ENCODE measurements at regions not wholly inside any gene's neighbourhood (a gene's known extent, or its start where the extent isn't known, plus 50 kb on each side); places are given as distances from the start of the nearest gene placed in this dataset.

- H3K27me3 ChIP-seq (ENCODE audit: insufficient read depth, low read length, poor library complexity), result no peaks in the 10 kb centered on the region
- no peaks in the 10 kb centered on the region for H3K4me1 ChIP-seq (ENCODE audit: control insufficient read depth, low read depth, low read length)
- H3K79me1 ChIP-seq (ENCODE audit: low read length), result no peaks in the 10 kb centered on the region
- H3K27ac ChIP-seq (ENCODE audit: low read depth, low read length), result no peak overlapping the region
- no peak overlapping the region for H3K23ac ChIP-seq (ENCODE audit: low read length)
- H4K8ac ChIP-seq (ENCODE audit: low read depth, low read length), result no peak overlapping the region
- H3K4ac ChIP-seq (ENCODE audit: low read depth, low read length), result no peak overlapping the region
- H2AK5ac ChIP-seq (ENCODE audit: low read length), result no peak overlapping the region
- H4K5ac ChIP-seq (ENCODE audit: low read length), result no peak overlapping the region
- no peak overlapping the region for H2BK15ac ChIP-seq (replicated peaks; ENCODE audit: low read depth)
- H3K9ac ChIP-seq (ENCODE audit: low read length), result no peak overlapping the region
- no peak overlapping the region for H2BK5ac ChIP-seq (ENCODE audit: low read length)
- no peak overlapping the region for H3K4me3 ChIP-seq (ENCODE audit: low read length)
- no peak overlapping the region for H3K4me2 ChIP-seq (ENCODE audit: low read length)
- H3K79me2 ChIP-seq (ENCODE audit: control insufficient read depth, insufficient read depth, low read length), result no peaks in the 10 kb centered on the region
- no peak overlapping the region for H3K56ac ChIP-seq (ENCODE audit: low read length)
- WGBS (ENCODE audit: extremely low coverage, insufficient coverage, low lambda C conversion rate), result no CpG with 5 or more reads among the region's 3 CpGs
- H2BK120ac ChIP-seq (ENCODE audit: low read depth, low read length), result no peak overlapping the region
- DNase-seq, result no peak
- H3K18ac ChIP-seq (ENCODE audit: low read length), result no peak overlapping the region
- no peaks in the 10 kb centered on the region for H3K36me3 ChIP-seq (ENCODE audit: control insufficient read depth, insufficient read depth, low read length)
These were observed 179.4 kb upstream of the CXCR4 start for GRCh38 chr2:136297312-136297711.

GRCh38 chr2:136295168-136295567 lies 177.2 kb upstream of the CXCR4 start:
- H4K5ac ChIP-seq (ENCODE audit: low read length), result no peak overlapping the region
- no peak overlapping the region for H3K4me2 ChIP-seq (ENCODE audit: low read length)
- no peaks in the 10 kb centered on the region for H3K79me1 ChIP-seq (ENCODE audit: low read length)
- no peak overlapping the region for H3K4me3 ChIP-seq (ENCODE audit: low read length)
- H3K27ac ChIP-seq (ENCODE audit: low read depth, low read length), result no peak overlapping the region
- no peak overlapping the region for H2BK15ac ChIP-seq (replicated peaks; ENCODE audit: low read depth)
- H3K4me1 ChIP-seq (ENCODE audit: control insufficient read depth, low read depth, low read length), result no peaks in the 10 kb centered on the region
- no peaks in the 10 kb centered on the region for H3K79me2 ChIP-seq (ENCODE audit: control insufficient read depth, insufficient read depth, low read length)
- no peak overlapping the region for H4K8ac ChIP-seq (ENCODE audit: low read depth, low read length)
- no peak overlapping the region for H2BK120ac ChIP-seq (ENCODE audit: low read depth, low read length)
- H3K4ac ChIP-seq (ENCODE audit: low read depth, low read length), result no peak overlapping the region
- H3K23ac ChIP-seq (ENCODE audit: low read length), result no peak overlapping the region
- no peaks in the 10 kb centered on the region for H3K27me3 ChIP-seq (ENCODE audit: insufficient read depth, low read length, poor library complexity)
- no CpG with 5 or more reads among the region's 1 CpG for WGBS (ENCODE audit: extremely low coverage, insufficient coverage, low lambda C conversion rate)
- H3K56ac ChIP-seq (ENCODE audit: low read length), result no peak overlapping the region
- H3K18ac ChIP-seq (ENCODE audit: low read length), result no peak overlapping the region
- H3K36me3 ChIP-seq (ENCODE audit: control insufficient read depth, insufficient read depth, low read length), result no peaks in the 10 kb centered on the region
- DNase-seq, result no peak
- H2AK5ac ChIP-seq (ENCODE audit: low read length), result no peak overlapping the region
- no peak overlapping the region for H3K9ac ChIP-seq (ENCODE audit: low read length)
- no peak overlapping the region for H2BK5ac ChIP-seq (ENCODE audit: low read length)

- H3K4me2 ChIP-seq (ENCODE audit: low read length), result no peak overlapping the region
- no peaks in the 10 kb centered on the region for H3K36me3 ChIP-seq (ENCODE audit: control insufficient read depth, insufficient read depth, low read length)
- no peak overlapping the region for H3K4me3 ChIP-seq (ENCODE audit: low read length)
- H3K4me1 ChIP-seq (ENCODE audit: control insufficient read depth, low read depth, low read length), result no peaks in the 10 kb centered on the region
- H4K8ac ChIP-seq (ENCODE audit: low read depth, low read length), result no peak overlapping the region
- no peak overlapping the region for H2AK5ac ChIP-seq (ENCODE audit: low read length)
- no peak overlapping the region for H4K5ac ChIP-seq (ENCODE audit: low read length)
- no peak overlapping the region for H2BK120ac ChIP-seq (ENCODE audit: low read depth, low read length)
- H2BK15ac ChIP-seq (replicated peaks; ENCODE audit: low read depth), result no peak overlapping the region
- no peak overlapping the region for H2BK5ac ChIP-seq (ENCODE audit: low read length)
- H3K9ac ChIP-seq (ENCODE audit: low read length), result no peak overlapping the region
- no peaks in the 10 kb centered on the region for H3K79me1 ChIP-seq (ENCODE audit: low read length)
- H3K18ac ChIP-seq (ENCODE audit: low read length), result no peak overlapping the region
- H3K4ac ChIP-seq (ENCODE audit: low read depth, low read length), result no peak overlapping the region
- H3K23ac ChIP-seq (ENCODE audit: low read length), result no peak overlapping the region
- DNase-seq, result no peak
- H3K56ac ChIP-seq (ENCODE audit: low read length), result no peak overlapping the region
- H3K79me2 ChIP-seq (ENCODE audit: control insufficient read depth, insufficient read depth, low read length), result no peaks in the 10 kb centered on the region
- no CpG with 5 or more reads among the region's 4 CpGs for WGBS (ENCODE audit: extremely low coverage, insufficient coverage, low lambda C conversion rate)
- H3K27ac ChIP-seq (ENCODE audit: low read depth, low read length), result no peak overlapping the region
- no peaks in the 10 kb centered on the region for H3K27me3 ChIP-seq (ENCODE audit: insufficient read depth, low read length, poor library complexity)
These were observed 173.9 kb upstream of the CXCR4 start for GRCh38 chr2:136291871-136292270.

GRCh38 chr2:136290326-136290725 lies 172.4 kb upstream of the CXCR4 start:
- no peaks in the 10 kb centered on the region for H3K79me1 ChIP-seq (ENCODE audit: low read length)
- H3K56ac ChIP-seq (ENCODE audit: low read length), result no peak overlapping the region
- H3K27ac ChIP-seq (ENCODE audit: low read depth, low read length), result no peak overlapping the region
- no peak overlapping the region for H3K4me2 ChIP-seq (ENCODE audit: low read length)
- no peak for DNase-seq
- no peaks in the 10 kb centered on the region for H3K27me3 ChIP-seq (ENCODE audit: insufficient read depth, low read length, poor library complexity)
- no peak overlapping the region for H2BK120ac ChIP-seq (ENCODE audit: low read depth, low read length)
- H2BK15ac ChIP-seq (replicated peaks; ENCODE audit: low read depth), result no peak overlapping the region
- no peak overlapping the region for H4K5ac ChIP-seq (ENCODE audit: low read length)
- no peak overlapping the region for H3K18ac ChIP-seq (ENCODE audit: low read length)
- H3K36me3 ChIP-seq (ENCODE audit: control insufficient read depth, insufficient read depth, low read length), result no peaks in the 10 kb centered on the region
- H4K8ac ChIP-seq (ENCODE audit: low read depth, low read length), result no peak overlapping the region
- no peak overlapping the region for H2BK5ac ChIP-seq (ENCODE audit: low read length)
- no peak overlapping the region for H2AK5ac ChIP-seq (ENCODE audit: low read length)
- no peak overlapping the region for H3K9ac ChIP-seq (ENCODE audit: low read length)
- H3K4me1 ChIP-seq (ENCODE audit: control insufficient read depth, low read depth, low read length), result no peaks in the 10 kb centered on the region
- no peak overlapping the region for H3K4ac ChIP-seq (ENCODE audit: low read depth, low read length)
- no CpG with 5 or more reads among the region's 1 CpG for WGBS (ENCODE audit: extremely low coverage, insufficient coverage, low lambda C conversion rate)
- H3K4me3 ChIP-seq (ENCODE audit: low read length), result no peak overlapping the region
- no peaks in the 10 kb centered on the region for H3K79me2 ChIP-seq (ENCODE audit: control insufficient read depth, insufficient read depth, low read length)
- H3K23ac ChIP-seq (ENCODE audit: low read length), result no peak overlapping the region

GRCh38 chr2:136288249-136288648 lies 170.3 kb upstream of the CXCR4 start:
- no peak overlapping the region for H3K27ac ChIP-seq (ENCODE audit: low read depth, low read length)
- H3K79me2 ChIP-seq (ENCODE audit: control insufficient read depth, insufficient read depth, low read length), result no peaks in the 10 kb centered on the region
- DNase-seq, result no peak

GRCh38 chr2:136286423-136286822 lies 168.5 kb upstream of the CXCR4 start:
- Histone ChIP-seq H3K23ac (ENCODE audit: low read length) (no peak overlapping the region), H3K79me1 (ENCODE audit: low read length) (no peaks in the 10 kb centered on the region), H3K79me2 (ENCODE audit: control insufficient read depth, insufficient read depth, low read length) (no peaks in the 10 kb centered on the region), H3K18ac (ENCODE audit: low read length) (no peak overlapping the region), H3K4me1 (ENCODE audit: control insufficient read depth, low read depth, low read length) (peaks cover 1% of the 10 kb centered on the region), H3K27ac (ENCODE audit: low read depth, low read length) (no peak overlapping the region), H2BK15ac (replicated peaks; ENCODE audit: low read depth) (no peak overlapping the region), H4K5ac (ENCODE audit: low read length) (no peak overlapping the region), H3K4ac (ENCODE audit: low read depth, low read length) (no peak overlapping the region), H4K8ac (ENCODE audit: low read depth, low read length) (no peak overlapping the region), H3K9ac (ENCODE audit: low read length) (no peak overlapping the region), H3K27me3 (ENCODE audit: insufficient read depth, low read length, poor library complexity) (no peaks in the 10 kb centered on the region), H2BK5ac (ENCODE audit: low read length) (no peak overlapping the region), H3K36me3 (ENCODE audit: control insufficient read depth, insufficient read depth, low read length) (no peaks in the 10 kb centered on the region), H2BK120ac (ENCODE audit: low read depth, low read length) (no peak overlapping the region), H3K4me3 (ENCODE audit: low read length) (no peak overlapping the region), H3K4me2 (ENCODE audit: low read length) (no peak overlapping the region), H3K56ac (ENCODE audit: low read length) (no peak overlapping the region), H2AK5ac (ENCODE audit: low read length) (no peak overlapping the region)
- WGBS (ENCODE audit: extremely low coverage, insufficient coverage, low lambda C conversion rate), result no CpG with 5 or more reads among the region's 3 CpGs
- DNase-seq, result no peak

More at GRCh38 chr2:136288249-136288648, 170.3 kb upstream of the CXCR4 start:
- no peak overlapping the region for H3K18ac ChIP-seq (ENCODE audit: low read length)
- H2BK120ac ChIP-seq (ENCODE audit: low read depth, low read length), result no peak overlapping the region
- no peak overlapping the region for H2AK5ac ChIP-seq (ENCODE audit: low read length)
- H3K4me3 ChIP-seq (ENCODE audit: low read length), result no peak overlapping the region
- no peaks in the 10 kb centered on the region for H3K27me3 ChIP-seq (ENCODE audit: insufficient read depth, low read length, poor library complexity)
- H3K4me2 ChIP-seq (ENCODE audit: low read length), result no peak overlapping the region
- no peaks in the 10 kb centered on the region for H3K36me3 ChIP-seq (ENCODE audit: control insufficient read depth, insufficient read depth, low read length)
- H3K9ac ChIP-seq (ENCODE audit: low read length), result no peak overlapping the region
- no peak overlapping the region for H2BK15ac ChIP-seq (replicated peaks; ENCODE audit: low read depth)
- H4K5ac ChIP-seq (ENCODE audit: low read length), result no peak overlapping the region
- H3K4me1 ChIP-seq (ENCODE audit: control insufficient read depth, low read depth, low read length), result no peaks in the 10 kb centered on the region
- H4K8ac ChIP-seq (ENCODE audit: low read depth, low read length), result no peak overlapping the region
- no CpG with 5 or more reads among the region's 6 CpGs for WGBS (ENCODE audit: extremely low coverage, insufficient coverage, low lambda C conversion rate)
- no peak overlapping the region for H2BK5ac ChIP-seq (ENCODE audit: low read length)
- no peak overlapping the region for H3K23ac ChIP-seq (ENCODE audit: low read length)
- no peak overlapping the region for H3K4ac ChIP-seq (ENCODE audit: low read depth, low read length)
- H3K56ac ChIP-seq (ENCODE audit: low read length), result no peak overlapping the region
- no peaks in the 10 kb centered on the region for H3K79me1 ChIP-seq (ENCODE audit: low read length)
